ENCODE measurements at regions not wholly inside any gene's neighbourhood (a gene's known extent, or its start where the extent isn't known, plus 50 kb on each side); places are given as distances from the start of the nearest gene placed in this dataset.

GRCh38 chr6:166715065-166715464, 88.0 kb upstream of the RPS6KA2 start:
- TF ChIP-seq, protein P1, sequence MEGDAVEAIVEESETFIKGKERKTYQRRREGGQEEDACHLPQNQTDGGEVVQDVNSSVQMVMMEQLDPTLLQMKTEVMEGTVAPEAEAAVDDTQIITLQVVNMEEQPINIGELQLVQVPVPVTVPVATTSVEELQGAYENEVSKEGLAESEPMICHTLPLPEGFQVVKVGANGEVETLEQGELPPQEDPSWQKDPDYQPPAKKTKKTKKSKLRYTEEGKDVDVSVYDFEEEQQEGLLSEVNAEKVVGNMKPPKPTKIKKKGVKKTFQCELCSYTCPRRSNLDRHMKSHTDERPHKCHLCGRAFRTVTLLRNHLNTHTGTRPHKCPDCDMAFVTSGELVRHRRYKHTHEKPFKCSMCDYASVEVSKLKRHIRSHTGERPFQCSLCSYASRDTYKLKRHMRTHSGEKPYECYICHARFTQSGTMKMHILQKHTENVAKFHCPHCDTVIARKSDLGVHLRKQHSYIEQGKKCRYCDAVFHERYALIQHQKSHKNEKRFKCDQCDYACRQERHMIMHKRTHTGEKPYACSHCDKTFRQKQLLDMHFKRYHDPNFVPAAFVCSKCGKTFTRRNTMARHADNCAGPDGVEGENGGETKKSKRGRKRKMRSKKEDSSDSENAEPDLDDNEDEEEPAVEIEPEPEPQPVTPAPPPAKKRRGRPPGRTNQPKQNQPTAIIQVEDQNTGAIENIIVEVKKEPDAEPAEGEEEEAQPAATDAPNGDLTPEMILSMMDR (IDR thresholded peaks at IDR 0.05): no peak
- H3K4me3 ChIP-seq: no peak overlapping the region
- no peaks in the 10 kb centered on the region for H3K4me1 ChIP-seq
- intact Hi-C loops (cut with DNase I): no loop called here
- H3K9me3 ChIP-seq: no peaks in the 10 kb centered on the region
- no peaks in the 10 kb centered on the region for H3K36me3 ChIP-seq (ENCODE audit: insufficient read depth in 1 of 2, low read depth in 1 of 2)
- WGBS, 3 donors: 74 to 83% (median 80%) methylated on average over 7 of the region's 7 CpGs
- DNase-seq (no peak), ATAC-seq (no peak)
- H3K27me3 ChIP-seq (ENCODE audit: insufficient read depth in 3 of 3, low read length in 2 of 3): no peaks in the 10 kb centered on the region
- no peak overlapping the region for H3K27ac ChIP-seq

GRCh38 chr6:166714581-166714980, 87.5 kb upstream of the RPS6KA2 start:
- WGBS, 3 donors: 88 to 95% (median 90%) methylated on average over 7 to 10 of the region's 10 CpGs
- no peak overlapping the region for H3K27ac ChIP-seq
- no peaks in the 10 kb centered on the region for H3K4me1 ChIP-seq
- intact Hi-C loops (cut with DNase I): no loop called here
- H3K4me3 ChIP-seq: no peak overlapping the region
- no peaks in the 10 kb centered on the region for H3K9me3 ChIP-seq
- TF ChIP-seq, protein P1 (IDR thresholded peaks at IDR 0.05): no peak
- no peak for ATAC-seq
- no peaks in the 10 kb centered on the region for H3K36me3 ChIP-seq (ENCODE audit: insufficient read depth in 1 of 2, low read depth in 1 of 2)
- DNase-seq: no peak
- H3K27me3 ChIP-seq (ENCODE audit: insufficient read depth in 3 of 3, low read length in 2 of 3): no peaks in the 10 kb centered on the region

DNA sequence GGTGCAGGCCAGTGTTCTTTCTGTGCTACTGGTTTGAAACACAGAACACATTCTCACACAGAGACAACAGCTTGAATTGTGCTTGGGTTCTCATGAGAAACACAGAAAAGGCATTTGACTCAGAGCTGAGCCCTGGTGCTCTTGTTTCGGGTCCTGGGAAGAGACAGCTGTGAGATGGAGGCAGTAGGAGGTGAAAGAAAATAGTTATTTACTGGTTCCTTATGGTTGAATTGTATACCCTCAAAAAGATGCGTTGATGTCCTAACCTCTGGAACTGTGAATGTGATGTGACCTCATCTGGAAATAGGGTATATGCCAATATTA, 87.1 kb upstream of the RPS6KA2 start:
- Histone ChIP-seq H3K4me3 (no peak overlapping the region), H3K4me1 (no peaks in the 10 kb centered on the region), H3K36me3 (ENCODE audit: insufficient read depth in 1 of 2, low read depth in 1 of 2) (no peaks in the 10 kb centered on the region), H3K27me3 (ENCODE audit: insufficient read depth in 3 of 3, low read length in 2 of 3) (no peaks in the 10 kb centered on the region), H3K27ac (no peak overlapping the region), H3K9me3 (no peaks in the 10 kb centered on the region)
- DNase-seq (no peak), ATAC-seq (no peak)
- 75 to 89% (median 88%) methylated on average over 2 of the region's 2 CpGs for WGBS, 3 donors
- intact Hi-C loops (cut with DNase I): no loop called here
- TF ChIP-seq, protein P1 (IDR thresholded peaks at IDR 0.05): no peak

DNA sequence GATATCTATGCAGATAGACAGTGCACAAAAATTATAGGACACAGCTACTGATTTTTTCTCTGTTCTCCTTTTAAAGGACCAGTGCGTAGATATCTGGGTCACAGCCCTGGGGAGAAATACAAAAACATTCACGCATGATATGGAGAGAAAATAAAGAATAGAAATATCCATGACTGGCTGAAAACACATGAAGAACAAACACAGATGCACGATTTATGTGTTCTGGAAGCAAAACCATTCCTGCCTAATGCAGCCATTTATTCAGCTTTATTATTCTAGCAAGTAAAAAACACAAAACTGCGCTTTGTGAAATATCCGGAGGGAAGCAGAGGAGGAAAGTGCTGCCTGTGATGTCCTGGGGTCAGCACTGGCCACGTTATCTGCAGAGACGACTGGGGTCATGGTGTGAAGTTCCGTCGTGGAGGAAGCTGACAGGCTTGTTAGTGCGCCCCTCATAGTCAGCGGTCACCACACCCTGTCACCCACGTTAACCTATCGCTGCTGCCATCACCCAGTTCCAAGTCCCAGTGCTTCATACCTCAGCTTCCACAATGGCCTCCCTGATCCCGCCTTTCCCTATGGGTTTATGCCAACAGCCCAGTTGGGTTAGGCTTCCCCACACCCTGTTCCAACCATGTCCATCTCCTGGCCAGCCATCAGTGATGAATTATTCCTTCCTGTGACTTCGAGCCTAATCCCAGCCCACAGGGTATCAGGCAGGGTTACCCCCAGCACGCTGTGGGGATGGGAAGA, 86.6 kb upstream of the RPS6KA2 start:
- DNase-seq (no peak), ATAC-seq (no peak)
- H3K27me3 ChIP-seq (ENCODE audit: insufficient read depth in 3 of 3, low read length in 2 of 3): no peaks in the 10 kb centered on the region
- H3K4me1 ChIP-seq: no peaks in the 10 kb centered on the region
- intact Hi-C loops (cut with DNase I): no loop called here
- 59 to 63% (median 62%) methylated on average over 16 of the region's 16 CpGs for WGBS, 3 donors
- TF ChIP-seq, protein P1 (IDR thresholded peaks at IDR 0.05): no peak
- H3K27ac ChIP-seq: no peak overlapping the region
- H3K9me3 ChIP-seq: no peaks in the 10 kb centered on the region
- no peaks in the 10 kb centered on the region for H3K36me3 ChIP-seq (ENCODE audit: insufficient read depth in 1 of 2, low read depth in 1 of 2)
- H3K4me3 ChIP-seq: no peak overlapping the region

All from psoas muscle (tissue), 7 donors.